HepG2 (cell line): ENCODE measurements at regions not wholly inside any gene's neighbourhood (a gene's known extent, or its start where the extent isn't known, plus 50 kb on each side); places are given as distances from the start of the nearest gene placed in this dataset.

Experiments used
- ATAC-seq: fragments of 200-7000 bp; cut with Tn5 transposase; 3 replicates; pipeline ENCODE4 v1.9.1; 2020; ENCODE audit warnings: mild to moderate bottlenecking, moderate library complexity
- BruUV-seq: library from RNA; stranded (reverse); fragments of 400-500 nt; replicated peaks from 2 replicates; lab custom pipeline; 2021; lab: Mats Ljungman, UMichigan
- CTCF ChIA-PET: fragments of 300-600 bp; formaldehyde crosslinking; extraction: SDS; loops from one replicate; lab custom pipeline; 2021; ENCODE audit warnings: low total read pairs, inconsistent platforms, low intra/inter-chr PET ratio; lab: Yijun Ruan, JAX
- POLR2A ChIA-PET: fragments of 350-600 bp; sonication (Branson Sonifier 250); formaldehyde crosslinking; loops from one replicate; lab custom pipeline; 2020; ENCODE audit warnings: antibody characterized with exemption, inconsistent platforms; lab: Yijun Ruan, JAX
- DNase-seq: peaks from one replicate; pipeline ENCODE4 v3.0.0-alpha.2; 2015; ENCODE audit warnings: low spot score
- FAIRE-seq: peaks from 3 replicates; lab custom pipeline; 2011; peaks lifted over from hg19 to GRCh38; lab: Jason Lieb, UNC
- H2AFZ ChIP-seq: one replicate; pipeline ENCODE4 v1.6.1; 2011; ENCODE audit warnings: low read length, inconsistent platforms
- H3K27ac ChIP-seq: fragments of 300-600 bp; 3 replicates; pipeline ENCODE4 v1.8.0; 2011; ENCODE audit warnings: mixed run types, mild to moderate bottlenecking, mixed read lengths, low read length, inconsistent platforms; ENCODE audit not compliant: insufficient read depth; ENCODE audit errors: extremely low read length
- H3K27me3 ChIP-seq, 2 experiments: fragments of 200-600 bp in 1 of 2; 2 replicates in 1 of 2; 3 replicates in 1 of 2; pipeline versions ENCODE4 v1.6.0 to v1.8.0; 2011; ENCODE audit warnings: low read length in 2 of 2, mild to moderate bottlenecking in 2 of 2, moderate library complexity in 2 of 2, inconsistent platforms in 1 of 2; ENCODE audit not compliant: insufficient read depth in 2 of 2, control insufficient read depth in 1 of 2
- H3K36me3 ChIP-seq, 2 experiments: fragments of 200-600 bp in 1 of 2; replicated peaks in 1 of 2; 2 replicates in 1 of 2; 3 replicates in 1 of 2; pipeline versions ENCODE4 v1.5.1 to v1.8.0; 2011; ENCODE audit warnings: low read length in 2 of 2, inconsistent platforms in 1 of 2; ENCODE audit not compliant: insufficient read depth in 2 of 2, control insufficient read depth in 1 of 2
- H3K4me1 ChIP-seq: 2 replicates; pipeline ENCODE4 v1.5.1; 2012; ENCODE audit warnings: low read length, inconsistent platforms; ENCODE audit not compliant: insufficient read depth
- H3K4me2 ChIP-seq: 2 replicates; pipeline ENCODE4 v1.6.0; 2011; ENCODE audit warnings: low read depth, low read length, inconsistent platforms
- H3K4me3 ChIP-seq, 3 experiments: fragments of 200-600 bp in 1 of 3; sonication (generic), shearing (Covaris generic) in 1 of 3; replicated peaks in 1 of 3; 2 replicates each; pipeline ENCODE4 v1.5.1; 2011 to 2016; ENCODE audit warnings: low read length in 3 of 3, inconsistent platforms in 2 of 3, low read depth in 2 of 3, mild to moderate bottlenecking in 2 of 3, control low read depth in 1 of 3, mixed read lengths in 1 of 3; ENCODE audit not compliant: insufficient read depth in 1 of 3
- H3K79me2 ChIP-seq: one replicate; pipeline ENCODE4 v1.6.1; 2011; ENCODE audit warnings: low read length, inconsistent platforms; ENCODE audit not compliant: insufficient read depth
- H3K9ac ChIP-seq: 2 replicates; pipeline ENCODE4 v1.6.0; 2011; ENCODE audit warnings: mild to moderate bottlenecking, low read depth, low read length, inconsistent platforms; ENCODE audit not compliant: insufficient read depth
- H3K9me3 ChIP-seq: 2 replicates; pipeline ENCODE4 v1.5.1; 2012; ENCODE audit warnings: mild to moderate bottlenecking, low read length
- H4K20me1 ChIP-seq: 2 replicates; pipeline ENCODE4 v1.6.0; 2011; ENCODE audit warnings: inconsistent platforms, mild to moderate bottlenecking, low read length, moderate library complexity; ENCODE audit not compliant: insufficient read depth
- EP300 ChIP-seq, 3 experiments: sonication (generic) in 1 of 3; formaldehyde crosslinking in 1 of 3; IDR thresholded peaks; 2 replicates each; pipeline versions ENCODE4 v1.5.1 to v1.6.1; 2011 to 2020; ENCODE audit warnings: low read depth in 2 of 3, low read length in 2 of 3, borderline replicate concordance in 1 of 3, improper control_type of control experiment in 1 of 3, mild to moderate bottlenecking in 1 of 3, missing genetic modification reagents in 1 of 3, moderate library complexity in 1 of 3
- TP53 ChIP-seq: sonication (generic); formaldehyde crosslinking; conservative IDR thresholded peaks from 2 replicates; pipeline ENCODE4 v1.4.0; 2020; ENCODE audit warnings: missing genetic modification reagents
- TRAFD1 ChIP-seq: sonication (generic); formaldehyde crosslinking; IDR thresholded peaks from 2 replicates; pipeline ENCODE4 v1.5.1; 2020; ENCODE audit warnings: missing genetic modification reagents, mild to moderate bottlenecking, borderline replicate concordance
- TSC22D2 ChIP-seq: sonication (generic); formaldehyde crosslinking; IDR thresholded peaks from 2 replicates; pipeline ENCODE4 v1.5.1; 2020; ENCODE audit warnings: missing genetic modification reagents, mild to moderate bottlenecking, borderline replicate concordance
- ZNF362 ChIP-seq: sonication (generic); formaldehyde crosslinking; IDR thresholded peaks from 2 replicates; pipeline ENCODE4 v1.4.0; 2020; ENCODE audit warnings: missing genetic modification reagents, mild to moderate bottlenecking, borderline replicate concordance
- ZNF574 ChIP-seq: sonication (generic); formaldehyde crosslinking; IDR thresholded peaks from 2 replicates; pipeline ENCODE4 v1.4.0; 2020; ENCODE audit warnings: missing genetic modification reagents
- ZNF691 ChIP-seq: sonication (generic); formaldehyde crosslinking; IDR thresholded peaks from 2 replicates; pipeline ENCODE4 v1.4.0; 2020; ENCODE audit warnings: missing genetic modification reagents, low read depth, mild to moderate bottlenecking, borderline replicate concordance
- ZNF703 ChIP-seq: sonication (generic); formaldehyde crosslinking; IDR thresholded peaks from 2 replicates; pipeline ENCODE4 v1.5.1; 2020; ENCODE audit warnings: missing genetic modification reagents, mild to moderate bottlenecking, moderate library complexity, borderline replicate concordance
- WGBS: methylation state at CpG from one replicate; pipeline ENCODE4 v1.1.6; 2017; ENCODE audit warnings: low lambda C conversion rate; 5-methylcytosine and 5-hydroxymethylcytosine counted together
- in situ Hi-C: cut with HindIII; loops from 2 replicates; pipeline ENCODE4 v1.10.0; 2017; ENCODE audit warnings: low pct_unique_long_range_greater_than_20kb; ENCODE audit not compliant: extremely low pct_ligation_motif_present
- intact Hi-C: fragments of 100-400 bp; cut with micrococcal nuclease; formaldehyde crosslinking; loops from one replicate; pipeline ENCODE4 v1.10.0; 2022; ENCODE audit not compliant: unreplicated experiment

- Histone ChIP-seq H2AFZ (no peak overlapping the region), H3K79me2 (no peaks in the 10 kb centered on the region), H4K20me1 (no peaks in the 10 kb centered on the region), H3K9me3 (no peaks in the 10 kb centered on the region), H3K4me3 (no peak overlapping the region), H3K4me2 (no peak overlapping the region), H3K4me1 (no peaks in the 10 kb centered on the region), H3K9ac (no peak overlapping the region), H3K27me3 (no peaks in the 10 kb centered on the region), H3K27ac (no peak overlapping the region), H3K36me3 (no peaks in the 10 kb centered on the region)
- TF ChIP-seq ZNF703 (CRISPR knock-in tag) = no peak
- TF ChIP-seq ZNF574 (CRISPR knock-in tag) = no peak
- ChIA-PET POLR2A (no interaction called here), CTCF (no interaction called here)
- no peak for ATAC-seq
- no peak for DNase-seq
- intact Hi-C loops = no loop called here
- BruUV-seq = no TSS peak
- 55% methylated on average over 9 of the region's 9 CpGs for WGBS
- no peak for FAIRE-seq
- in situ Hi-C loops = no loop called here
Observed at GRCh38 chr13:109870696-109871370, 84.5 kb upstream of the IRS2 start.

GRCh38 chr13:109870274-109870673 lies 83.9 kb upstream of the IRS2 start:
- in situ Hi-C loops = no loop called here
- Histone ChIP-seq H3K4me3 (no peak overlapping the region), H3K27me3 (no peaks in the 10 kb centered on the region), H4K20me1 (no peaks in the 10 kb centered on the region), H3K9me3 (no peaks in the 10 kb centered on the region), H3K4me2 (no peak overlapping the region), H3K36me3 (no peaks in the 10 kb centered on the region), H3K79me2 (no peaks in the 10 kb centered on the region), H2AFZ (no peak overlapping the region), H3K4me1 (no peaks in the 10 kb centered on the region), H3K27ac (no peak overlapping the region), H3K9ac (no peak overlapping the region)
- no TSS peak for BruUV-seq
- ChIA-PET CTCF (no interaction called here), POLR2A (no interaction called here)
- FAIRE-seq = no peak
- WGBS = 38% methylated on average over 5 of the region's 6 CpGs
- intact Hi-C loops = no loop called here
- no peak for ATAC-seq
- no peak for DNase-seq
- TF ChIP-seq TP53 (CRISPR knock-in tag) (no peak), ZNF362 (CRISPR knock-in tag) (no peak), TSC22D2 (CRISPR knock-in tag) (no peak), EP300 (IDR thresholded peaks at IDR 0.05; ENCODE audit: low read depth in 2 of 2, low read length in 2 of 2) (no peak), EP300 (CRISPR knock-in tag; IDR thresholded peaks at IDR 0.05; ENCODE audit: borderline replicate concordance) (no peak), ZNF691 (CRISPR knock-in tag) (no peak), TRAFD1 (CRISPR knock-in tag) (no peak)
